Peyer's patch (tissue), 4 donors: ENCODE measurements at regions not wholly inside any gene's neighbourhood (a gene's known extent, or its start where the extent isn't known, plus 50 kb on each side); places are given as distances from the start of the nearest gene placed in this dataset.

Experiments
- DNase-seq, 3 donors: peaks; one replicate each; pipeline ENCODE4 v3.0.0-alpha.2; 2017 to 2019
- H3K27ac ChIP-seq, 4 donors: fragments of 200-600 bp; sonication (generic); one replicate each; pipeline ENCODE4 v1.5.1; 2016 to 2019
- H3K27me3 ChIP-seq, 2 donors: fragments of 200-600 bp; sonication (generic); one replicate each; pipeline ENCODE4 v1.5.1; 2019
- H3K36me3 ChIP-seq, 3 donors: fragments of 200-600 bp; sonication (generic); one replicate each; pipeline ENCODE4 v1.5.1; 2016 to 2019
- H3K4me1 ChIP-seq, 4 donors: fragments of 200-600 bp; sonication (generic); one replicate each; pipeline ENCODE4 v1.5.1; 2016 to 2019
- H3K4me3 ChIP-seq, 4 donors: fragments of 200-600 bp; sonication (generic); 1 replicate in 3 of 4; 2 replicates in 1 of 4; pipeline ENCODE4 v1.5.1; 2016 to 2019; ENCODE audit warnings: mild to moderate bottlenecking in 1 of 4
- H3K9me3 ChIP-seq, 4 donors: fragments of 200-600 bp; sonication (generic); one replicate each; pipeline ENCODE4 v1.5.1; 2016 to 2019; ENCODE audit warnings: mild to moderate bottlenecking in 1 of 4
- CTCF ChIP-seq, 6 experiments: fragments of 450-650 bp in 4 of 6; fragments of 200-600 bp in 2 of 6; sonication (generic) in 1 of 6; IDR thresholded peaks; one replicate each; pipeline ENCODE4 v1.5.1; 2017 to 2019; ENCODE audit warnings: antibody characterized with exemption in 6 of 6, mild to moderate bottlenecking in 3 of 6, moderate library complexity in 1 of 6
- POLR2A ChIP-seq, 2 donors: fragments of 450-650 bp; IDR thresholded peaks; one replicate each; pipeline ENCODE4 v1.5.1; 2017; ENCODE audit warnings: antibody characterized with exemption in 2 of 2, mild to moderate bottlenecking in 2 of 2, moderate library complexity in 2 of 2

DNA sequence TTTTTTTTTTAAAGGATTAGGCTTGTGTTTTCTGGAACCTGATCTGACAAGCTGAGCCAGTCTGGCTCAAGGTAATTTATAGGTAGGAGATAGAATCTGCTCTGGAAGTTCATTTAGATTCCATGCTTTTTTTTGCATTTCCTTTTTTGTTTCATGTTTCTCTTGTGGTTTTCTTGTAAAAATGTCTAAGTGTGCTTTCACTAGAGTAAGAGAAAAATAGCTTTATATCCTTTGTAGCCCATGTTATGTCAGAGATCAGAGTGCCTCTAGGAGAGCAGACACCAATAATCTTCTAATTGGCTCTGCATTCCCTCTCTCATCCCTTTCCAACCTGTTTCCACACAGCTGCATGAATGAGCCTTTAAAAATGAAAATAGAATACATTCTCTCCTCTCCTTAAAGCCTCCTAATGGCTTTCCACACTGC lies 389.8 kb upstream of the KCNMB2 start:
- Histone ChIP-seq H3K9me3 (no peaks in the 10 kb centered on the region), H3K27ac (no peak overlapping the region), H3K4me1 (no peaks in the 10 kb centered on the region), H3K36me3 (no peaks in the 10 kb centered on the region), H3K4me3 (no peak overlapping the region), H3K27me3 (no peaks in the 10 kb centered on the region)
- TF ChIP-seq CTCF (IDR thresholded peaks at IDR 0.05) = no peak
- TF ChIP-seq POLR2A (IDR thresholded peaks at IDR 0.05) = no peak
- DNase-seq = no peak

- Histone ChIP-seq H3K4me1 (no peaks in the 10 kb centered on the region), H3K36me3 (no peaks in the 10 kb centered on the region), H3K4me3 (no peak overlapping the region), H3K27ac (no peak overlapping the region), H3K27me3 (no peaks in the 10 kb centered on the region), H3K9me3 (no peaks in the 10 kb centered on the region)
- TF ChIP-seq POLR2A (IDR thresholded peaks at IDR 0.05) (no peak), CTCF (IDR thresholded peaks at IDR 0.05) (no peak)
- DNase-seq = no peak
Measured at GRCh38 chr3:178147001-178147400, 389.2 kb upstream of the KCNMB2 start.

GRCh38 chr3:178152031-178152806 lies 384.0 kb upstream of the KCNMB2 start:
- TF ChIP-seq POLR2A (IDR thresholded peaks at IDR 0.05) = no peak
- TF ChIP-seq CTCF (IDR thresholded peaks at IDR 0.05) = no peak
- H3K27me3 ChIP-seq = no peaks in the 10 kb centered on the region
- no peaks in the 10 kb centered on the region for H3K36me3 ChIP-seq
- no peak overlapping the region for H3K27ac ChIP-seq
- no peaks in the 10 kb centered on the region for H3K9me3 ChIP-seq
- no peaks in the 10 kb centered on the region for H3K4me1 ChIP-seq
- no peak overlapping the region for H3K4me3 ChIP-seq
- DNase-seq = no peak

DNA sequence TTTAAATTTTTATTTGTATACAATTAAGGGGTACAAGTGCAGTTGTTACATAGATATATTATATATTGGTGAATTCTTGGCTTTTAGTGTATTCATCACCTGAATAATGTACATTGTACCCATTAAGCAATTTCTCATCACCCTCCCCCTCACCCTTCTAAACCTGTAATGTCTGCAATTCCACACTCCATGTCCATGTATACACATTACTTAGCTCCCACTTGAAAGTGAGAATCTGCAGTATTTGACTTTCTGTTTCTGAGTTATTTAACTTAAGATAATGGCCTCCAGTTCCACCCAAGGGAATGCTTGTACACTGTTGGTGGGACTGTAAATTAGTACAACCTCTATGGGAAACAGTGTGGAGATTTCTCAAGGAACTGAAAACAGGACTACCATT lies 383.2 kb upstream of the KCNMB2 start:
- no peak for DNase-seq
- H3K9me3 ChIP-seq = no peaks in the 10 kb centered on the region
- no peaks in the 10 kb centered on the region for H3K27me3 ChIP-seq
- H3K36me3 ChIP-seq = no peaks in the 10 kb centered on the region
- H3K4me1 ChIP-seq = no peaks in the 10 kb centered on the region
- TF ChIP-seq POLR2A (IDR thresholded peaks at IDR 0.05) (no peak), CTCF (IDR thresholded peaks at IDR 0.05) (no peak)
- no peak overlapping the region for H3K27ac ChIP-seq
- H3K4me3 ChIP-seq = no peak overlapping the region

DNA sequence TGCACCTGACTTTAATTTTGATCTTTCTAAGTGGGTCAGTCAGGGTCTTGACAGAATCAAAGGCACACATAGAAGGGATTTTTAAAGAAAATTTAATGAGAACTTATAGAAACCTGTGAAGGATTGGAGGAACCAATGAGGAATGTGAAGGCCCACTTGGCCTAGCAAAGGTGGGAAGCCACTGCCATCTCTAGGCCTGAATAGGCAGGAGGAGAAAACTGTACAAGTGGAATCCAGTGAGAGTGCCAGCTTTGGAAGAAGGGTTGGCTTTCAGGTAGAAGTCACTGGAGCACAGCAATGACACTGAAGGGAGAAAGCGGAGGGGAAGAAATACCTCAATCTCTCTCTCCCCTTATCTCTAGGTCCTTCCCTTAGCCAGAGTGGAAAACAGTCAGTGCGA lies 380.7 kb upstream of the KCNMB2 start:
- H3K27me3 ChIP-seq = no peaks in the 10 kb centered on the region
- H3K4me3 ChIP-seq = no peak overlapping the region
- no peak overlapping the region for H3K27ac ChIP-seq
- H3K36me3 ChIP-seq = no peaks in the 10 kb centered on the region
- no peaks in the 10 kb centered on the region for H3K9me3 ChIP-seq
- no peaks in the 10 kb centered on the region for H3K4me1 ChIP-seq
- no peak for TF ChIP-seq POLR2A (IDR thresholded peaks at IDR 0.05)
- no peak for DNase-seq

DNA sequence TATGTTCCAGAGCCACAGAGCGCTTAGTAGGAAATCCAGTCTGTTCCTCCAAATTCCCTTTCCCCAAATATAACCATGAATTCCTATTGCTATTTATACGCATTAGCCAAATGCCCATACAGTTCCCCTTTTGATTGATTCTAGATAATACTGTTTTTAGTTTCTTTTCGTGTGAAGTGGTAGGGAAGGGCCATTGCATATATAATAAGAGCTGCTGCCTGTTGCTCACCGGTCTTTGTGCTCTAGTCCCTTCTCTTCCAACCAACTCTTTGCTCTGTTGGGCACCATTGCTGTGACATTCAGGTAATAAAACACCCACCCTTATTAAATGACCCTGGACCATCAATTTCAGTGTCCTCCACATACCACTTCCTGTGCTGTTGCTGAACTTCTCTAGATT lies 379.9 kb upstream of the KCNMB2 start:
- no peaks in the 10 kb centered on the region for H3K27me3 ChIP-seq
- TF ChIP-seq POLR2A (IDR thresholded peaks at IDR 0.05) (no peak), CTCF (IDR thresholded peaks at IDR 0.05) (no peak)
- no peak overlapping the region for H3K27ac ChIP-seq
- H3K36me3 ChIP-seq = no peaks in the 10 kb centered on the region
- no peaks in the 10 kb centered on the region for H3K4me1 ChIP-seq
- DNase-seq = no peak
- H3K4me3 ChIP-seq = no peak overlapping the region
- no peaks in the 10 kb centered on the region for H3K9me3 ChIP-seq
